ENCODE measurements at regions not wholly inside any gene's neighbourhood (a gene's known extent, or its start where the extent isn't known, plus 50 kb on each side); places are given as distances from the start of the nearest gene placed in this dataset.

- Histone ChIP-seq H3K4me1 (no peaks in the 10 kb centered on the region), H3K4me3 (no peak overlapping the region), H3K27ac (no peak overlapping the region), H3K4me2 (no peak overlapping the region), H3K9me3 (no peaks in the 10 kb centered on the region)
- 38% methylated on average over 7 of the region's 7 CpGs for WGBS (ENCODE audit: missing lambda C conversion rate)
- TF ChIP-seq ELK1 (IDR thresholded peaks at IDR 0.05; ENCODE audit: low read depth, low read length) = no peak
- TF ChIP-seq HOXA7 (CRISPR knock-in tag; IDR thresholded peaks at IDR 0.05) = no peak
- TF ChIP-seq NPAS2 (CRISPR knock-in tag; IDR thresholded peaks at IDR 0.05; ENCODE audit: borderline replicate concordance) = no peak
- TF ChIP-seq EHF (CRISPR knock-in tag; IDR thresholded peaks at IDR 0.05) = no peak
- TF ChIP-seq REST (IDR thresholded peaks at IDR 0.05) = no peak
- no peak for TF ChIP-seq USF2 (IDR thresholded peaks at IDR 0.05)
- no peak for TF ChIP-seq CTCF (IDR thresholded peaks at IDR 0.05)
- no peak for TF ChIP-seq RNF2 (IDR thresholded peaks at IDR 0.05; ENCODE audit: borderline replicate concordance, low read depth)
- TF ChIP-seq CBX8 (IDR thresholded peaks at IDR 0.05) = no peak
- TF ChIP-seq MAX (IDR thresholded peaks at IDR 0.05) = no peak
- no peak for TF ChIP-seq JUN (IDR thresholded peaks at IDR 0.05)
- POLR2A ChIA-PET = no interaction called here
- DNase-seq (ENCODE audit: low read depth in 1 of 2, low spot score in 1 of 2) (no peak), FAIRE-seq (no peak), ATAC-seq (no peak)
- CTCF ChIA-PET = no interaction called here
Measured at GRCh38 chr17:53471514-53471913, 351.2 kb upstream of the KIF2B start.

GRCh38 chr17:53470626-53471025 lies 352.1 kb upstream of the KIF2B start:
- WGBS (ENCODE audit: missing lambda C conversion rate) = 4% methylated on average over 1 of the region's 1 CpG
- Histone ChIP-seq H3K27ac (no peak overlapping the region), H3K4me3 (no peak overlapping the region), H3K4me2 (no peak overlapping the region), H3K9me3 (no peaks in the 10 kb centered on the region), H3K4me1 (no peaks in the 10 kb centered on the region)
- DNase-seq (ENCODE audit: low read depth in 1 of 2, low spot score in 1 of 2) (no peak), FAIRE-seq (peak; percentile 43), ATAC-seq (no peak)
- TF ChIP-seq HOXB5 (CRISPR knock-in tag; IDR thresholded peaks at IDR 0.05) = no peak
- no peak for TF ChIP-seq CEBPB (IDR thresholded peaks at IDR 0.05)
- TF ChIP-seq RFX5 (IDR thresholded peaks at IDR 0.05) = no peak
- TF ChIP-seq JUNB (IDR thresholded peaks at IDR 0.05) = no peak
- no peak for TF ChIP-seq MYC (IDR thresholded peaks at IDR 0.05; ENCODE audit: borderline replicate concordance, low read length)
- no peak for TF ChIP-seq USF2 (IDR thresholded peaks at IDR 0.05)
- no peak for TF ChIP-seq ZFP36 (IDR thresholded peaks at IDR 0.05; ENCODE audit: borderline replicate concordance, partially characterized antibody)
- no peak for TF ChIP-seq MAFK (IDR thresholded peaks at IDR 0.05; ENCODE audit: partially characterized antibody)
- CTCF ChIA-PET = no interaction called here
- POLR2A ChIA-PET = no interaction called here

All from A549 (cell line).